EH (cell line): ENCODE measurements at regions not wholly inside any gene's neighbourhood (a gene's known extent, or its start where the extent isn't known, plus 50 kb on each side); places are given as distances from the start of the nearest gene placed in this dataset.

ENCODE experiments used
- DNase-seq: peaks from one replicate; pipeline ENCODE4 v3.0.0-alpha.2; 2015; ENCODE audit warnings: low read depth

GRCh38 chr14:97873291-97873690 is 1076.1 kb downstream of the VRK1 start:
- DNase-seq: no peak

- DNase-seq: no peak
Measured at GRCh38 chr14:97874394-97874793, 1077.2 kb downstream of the VRK1 start.

GRCh38 chr14:97878206-97878605 is 1081.0 kb downstream of the VRK1 start:
- no peak for DNase-seq

GRCh38 chr14:97878727-97879126 is 1081.5 kb downstream of the VRK1 start:
- no peak for DNase-seq

GRCh38 chr14:97887690-97888089 is 1090.5 kb downstream of the VRK1 start:
- DNase-seq: no peak

GRCh38 chr14:97888331-97888730 is 1091.1 kb downstream of the VRK1 start:
- no peak for DNase-seq

GRCh38 chr14:97891515-97891914 is 1094.3 kb downstream of the VRK1 start:
- DNase-seq: no peak

GRCh38 chr14:97894552-97894951 is 1097.4 kb downstream of the VRK1 start:
- no peak for DNase-seq

- DNase-seq: no peak
Measured at GRCh38 chr14:97900196-97900854, 1103.1 kb downstream of the VRK1 start.

- no peak for DNase-seq
Measured at GRCh38 chr14:97902630-97903029, 1105.4 kb downstream of the VRK1 start.

GRCh38 chr14:97903821-97904220 is 1106.6 kb downstream of the VRK1 start:
- DNase-seq: no peak

- no peak for DNase-seq
Measured at GRCh38 chr14:97912217-97912616, 1115.0 kb downstream of the VRK1 start.

- DNase-seq: no peak
Measured at GRCh38 chr14:97916100-97916499, 1118.9 kb downstream of the VRK1 start.

- no peak for DNase-seq
Measured at GRCh38 chr14:97916669-97917568, 1119.7 kb downstream of the VRK1 start.

GRCh38 chr14:97920201-97920600 is 1123.0 kb downstream of the VRK1 start:
- no peak for DNase-seq

- no peak for DNase-seq
Measured at GRCh38 chr14:97921296-97921695, 1124.1 kb downstream of the VRK1 start.

- DNase-seq: no peak
Measured at GRCh38 chr14:97924922-97925613, 1127.9 kb downstream of the VRK1 start.

GRCh38 chr14:97930166-97930565 is 1133.0 kb downstream of the VRK1 start:
- no peak for DNase-seq

- no peak for DNase-seq
Measured at GRCh38 chr14:97931273-97931672, 1134.1 kb downstream of the VRK1 start.

- DNase-seq: no peak
Measured at GRCh38 chr14:97942921-97943320, 1145.7 kb downstream of the VRK1 start.

- DNase-seq: no peak
Measured at GRCh38 chr14:97943619-97944018, 1146.4 kb downstream of the VRK1 start.

GRCh38 chr14:97944380-97944779 is 1147.2 kb downstream of the VRK1 start:
- no peak for DNase-seq

- DNase-seq: no peak
Measured at GRCh38 chr14:97945631-97946030, 1148.4 kb downstream of the VRK1 start.
